VCaP (cell line): ENCODE measurements at regions not wholly inside any gene's neighbourhood (a gene's known extent, or its start where the extent isn't known, plus 50 kb on each side); places are given as distances from the start of the nearest gene placed in this dataset.
A peak's percentile ranks its signal among the peaks of the same experiment; 100 is the strongest.

Source experiments
- H3K27ac ChIP-seq: fragments of 450-650 bp; 2 replicates; pipeline ENCODE4 v1.5.1; 2017
- TF ChIP-seq, protein P1 (sequence below): fragments of 450-650 bp; conservative IDR thresholded peaks from 2 replicates; pipeline ENCODE4 v1.5.1; 2017; ENCODE audit warnings: mild to moderate bottlenecking, moderate library complexity

DNA sequence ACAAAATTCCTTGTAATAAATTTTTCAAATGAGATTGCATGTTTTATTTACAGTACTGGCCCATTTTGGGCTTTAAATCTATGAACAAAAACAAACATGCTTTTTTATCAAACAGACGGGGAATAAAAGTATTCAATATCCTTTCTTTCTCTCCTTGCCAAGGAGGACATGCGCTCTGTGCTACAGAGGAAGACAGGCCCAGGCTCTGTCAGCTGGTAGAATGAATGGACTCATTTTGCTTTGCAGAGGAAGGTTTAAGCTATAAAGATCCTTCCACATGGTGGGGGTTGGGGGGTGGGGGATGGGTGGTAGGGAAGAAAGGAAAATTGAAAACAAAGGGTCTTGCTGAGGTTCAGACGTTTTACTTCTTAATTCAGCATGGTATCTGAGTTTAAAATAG lies 575.6 kb downstream of the INSC start:
- TF ChIP-seq, protein P1, sequence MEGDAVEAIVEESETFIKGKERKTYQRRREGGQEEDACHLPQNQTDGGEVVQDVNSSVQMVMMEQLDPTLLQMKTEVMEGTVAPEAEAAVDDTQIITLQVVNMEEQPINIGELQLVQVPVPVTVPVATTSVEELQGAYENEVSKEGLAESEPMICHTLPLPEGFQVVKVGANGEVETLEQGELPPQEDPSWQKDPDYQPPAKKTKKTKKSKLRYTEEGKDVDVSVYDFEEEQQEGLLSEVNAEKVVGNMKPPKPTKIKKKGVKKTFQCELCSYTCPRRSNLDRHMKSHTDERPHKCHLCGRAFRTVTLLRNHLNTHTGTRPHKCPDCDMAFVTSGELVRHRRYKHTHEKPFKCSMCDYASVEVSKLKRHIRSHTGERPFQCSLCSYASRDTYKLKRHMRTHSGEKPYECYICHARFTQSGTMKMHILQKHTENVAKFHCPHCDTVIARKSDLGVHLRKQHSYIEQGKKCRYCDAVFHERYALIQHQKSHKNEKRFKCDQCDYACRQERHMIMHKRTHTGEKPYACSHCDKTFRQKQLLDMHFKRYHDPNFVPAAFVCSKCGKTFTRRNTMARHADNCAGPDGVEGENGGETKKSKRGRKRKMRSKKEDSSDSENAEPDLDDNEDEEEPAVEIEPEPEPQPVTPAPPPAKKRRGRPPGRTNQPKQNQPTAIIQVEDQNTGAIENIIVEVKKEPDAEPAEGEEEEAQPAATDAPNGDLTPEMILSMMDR: no peak
- no peak overlapping the region for H3K27ac ChIP-seq

GRCh38 chr11:15692739-15693138 lies 578.0 kb downstream of the INSC start:
- H3K27ac ChIP-seq: no peak overlapping the region
- TF ChIP-seq, protein P1: no peak

DNA sequence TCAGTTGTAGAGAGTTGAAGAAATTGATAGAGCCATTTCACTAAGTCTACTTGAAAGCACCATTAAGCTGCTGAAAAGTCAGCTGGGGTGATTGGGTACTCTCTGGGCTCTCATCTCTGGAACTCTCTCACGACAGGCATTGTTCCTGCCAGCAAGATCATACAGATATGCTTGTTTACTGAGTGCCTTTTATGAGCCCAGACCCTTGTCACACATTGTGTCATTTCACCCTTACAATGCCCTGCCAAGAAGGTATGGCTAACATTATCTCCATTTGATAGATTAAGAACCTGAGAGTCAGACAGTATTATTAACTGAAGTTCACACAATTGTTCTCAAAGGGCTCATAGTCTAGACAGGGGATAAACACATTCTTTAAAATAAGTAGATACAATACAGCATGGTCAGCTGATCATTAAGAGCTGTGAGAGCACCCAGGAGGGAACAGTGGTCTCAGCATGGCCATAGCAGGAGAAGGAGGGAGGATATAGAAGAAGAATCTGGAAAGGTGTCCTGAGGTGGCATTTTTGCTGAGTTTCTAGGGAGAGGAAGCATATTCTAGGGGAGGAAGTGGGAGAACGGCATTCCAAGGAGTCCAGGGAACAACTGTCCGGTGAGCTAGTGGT lies 580.5 kb downstream of the INSC start:
- H3K27ac ChIP-seq: peak overlapping the region; percentile 23
- TF ChIP-seq, protein P1: no peak

DNA sequence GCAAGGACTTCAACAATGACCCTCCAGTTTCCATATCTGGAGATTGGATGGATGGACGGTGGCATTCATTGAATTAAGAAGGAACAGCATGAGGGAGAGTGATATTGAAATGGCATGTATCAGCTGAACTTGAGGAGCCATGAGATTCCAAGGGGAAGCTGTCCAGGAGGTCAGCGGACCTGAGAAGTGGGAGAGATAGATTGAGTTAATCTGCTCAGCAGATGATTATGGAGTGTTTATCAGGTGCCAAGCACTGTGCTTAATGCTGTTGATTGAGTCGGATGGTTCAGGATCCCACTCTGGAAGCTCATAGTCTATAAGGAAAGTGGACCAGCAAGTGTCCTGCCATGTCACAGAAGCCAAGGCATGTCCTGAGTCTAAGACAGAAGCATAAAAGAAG lies 581.3 kb downstream of the INSC start:
- TF ChIP-seq, protein P1: no peak
- H3K27ac ChIP-seq: no peak overlapping the region; the same call in 1 of the 2 replicates

- TF ChIP-seq, protein P1: no peak
These were observed 582.9 kb downstream of the INSC start for GRCh38 chr11:15697437-15698236.

GRCh38 chr11:15698855-15699254 lies 584.1 kb downstream of the INSC start:
- TF ChIP-seq, protein P1: no peak
- H3K27ac ChIP-seq: no peak overlapping the region

More at GRCh38 chr11:15697437-15698236, 582.9 kb downstream of the INSC start:
- H3K27ac ChIP-seq: no peak overlapping the region

DNA sequence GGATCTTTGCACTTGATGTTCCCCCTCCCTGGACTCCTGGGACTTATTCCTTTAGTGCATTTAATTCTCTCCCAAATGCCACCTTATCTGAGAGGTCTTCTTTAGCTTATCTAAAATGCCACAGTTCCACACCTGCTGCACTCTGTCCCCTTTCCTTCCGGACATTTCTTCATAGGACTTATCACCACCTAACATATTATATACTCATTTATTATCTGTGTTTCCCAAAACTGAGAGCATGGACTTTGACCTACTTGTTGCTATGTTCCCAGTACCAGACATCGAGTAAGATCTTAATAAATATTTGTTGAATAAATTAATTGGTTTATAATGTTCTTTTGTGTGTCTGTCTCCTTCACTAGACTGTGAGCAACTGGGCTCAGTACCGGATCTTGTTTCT lies 585.3 kb downstream of the INSC start:
- TF ChIP-seq, protein P1: no peak
- no peak overlapping the region for H3K27ac ChIP-seq
